HG02678 (cell line): ENCODE measurements at regions not wholly inside any gene's neighbourhood (a gene's known extent, or its start where the extent isn't known, plus 50 kb on each side); places are given as distances from the start of the nearest gene placed in this dataset.

Source experiments
- ATAC-seq: cut with Tn5 transposase; IDR thresholded peaks from one replicate; pipeline ENCODE4 v1.9.1; 2021; ENCODE audit warnings: mild to moderate bottlenecking, moderate library complexity; ENCODE audit not compliant: unreplicated experiment

GRCh38 chr2:21281384-21281783 is 157.6 kb downstream of the TDRD15 start:
- no peak for ATAC-seq

GRCh38 chr2:21281791-21282514 is 158.2 kb downstream of the TDRD15 start:
- ATAC-seq: no peak

GRCh38 chr2:21282515-21282898 is 158.7 kb downstream of the TDRD15 start:
- ATAC-seq: no peak

- no peak for ATAC-seq
Measured at GRCh38 chr2:21288299-21288698, 164.5 kb downstream of the TDRD15 start.

- ATAC-seq: no peak
Measured at GRCh38 chr2:21288739-21289520, 165.2 kb downstream of the TDRD15 start.

- ATAC-seq: no peak
Measured at GRCh38 chr2:21289551-21289950, 165.8 kb downstream of the TDRD15 start.

GRCh38 chr2:21289989-21290388 is 166.2 kb downstream of the TDRD15 start:
- no peak for ATAC-seq

GRCh38 chr2:21291426-21291825 is 167.7 kb downstream of the TDRD15 start:
- no peak for ATAC-seq

- ATAC-seq: no peak
Measured at GRCh38 chr2:21294446-21294845, 170.7 kb downstream of the TDRD15 start.

- ATAC-seq: no peak
Measured at GRCh38 chr2:21299411-21299810, 175.6 kb downstream of the TDRD15 start.

- ATAC-seq: no peak
Measured at GRCh38 chr2:21301871-21302455, 178.2 kb downstream of the TDRD15 start.

- ATAC-seq: no peak
Measured at GRCh38 chr2:21303876-21304275, 180.1 kb downstream of the TDRD15 start.

- no peak for ATAC-seq
Measured at GRCh38 chr2:21305581-21305980, 181.8 kb downstream of the TDRD15 start.

- ATAC-seq: no peak
Measured at GRCh38 chr2:21306235-21306634, 182.5 kb downstream of the TDRD15 start.

- ATAC-seq: no peak
Measured at GRCh38 chr2:21307037-21307436, 183.3 kb downstream of the TDRD15 start.

- ATAC-seq: no peak
Measured at GRCh38 chr2:21310493-21310892, 186.7 kb downstream of the TDRD15 start.

- ATAC-seq: no peak
Measured at GRCh38 chr2:21314322-21314835, 190.6 kb downstream of the TDRD15 start.

GRCh38 chr2:21317131-21317530 is 193.4 kb downstream of the TDRD15 start:
- peak; percentile 83 for ATAC-seq

- ATAC-seq: no peak
Measured at GRCh38 chr2:21318263-21318662, 194.5 kb downstream of the TDRD15 start.

- no peak for ATAC-seq
Measured at GRCh38 chr2:21326152-21326551, 202.4 kb downstream of the TDRD15 start.

GRCh38 chr2:21328177-21328576 is 204.4 kb downstream of the TDRD15 start:
- no peak for ATAC-seq
